ENCODE measurements at regions not wholly inside any gene's neighbourhood (a gene's known extent, or its start where the extent isn't known, plus 50 kb on each side); places are given as distances from the start of the nearest gene placed in this dataset.

- ATAC-seq (ENCODE audit: low FRiP score): no peak
- no peak for DNase-seq (ENCODE audit: low spot score)
- no peak for TF ChIP-seq CTCF (IDR thresholded peaks at IDR 0.05)
Measured at GRCh38 chr14:98682726-98683125, 589.3 kb downstream of the BCL11B start.

GRCh38 chr14:98684468-98684867 is 587.5 kb downstream of the BCL11B start:
- no peak for TF ChIP-seq CTCF (IDR thresholded peaks at IDR 0.05)
- ATAC-seq (ENCODE audit: low FRiP score): no peak
- no peak for DNase-seq (ENCODE audit: low spot score)

GRCh38 chr14:98685725-98686124 is 586.3 kb downstream of the BCL11B start:
- no peak for ATAC-seq (ENCODE audit: low FRiP score)
- TF ChIP-seq CTCF (IDR thresholded peaks at IDR 0.05): no peak
- no peak for DNase-seq (ENCODE audit: low spot score)

- no peak for DNase-seq (ENCODE audit: low spot score)
Measured at GRCh38 chr14:98688446-98688845, 583.6 kb downstream of the BCL11B start.

GRCh38 chr14:98689951-98690350 is 582.0 kb downstream of the BCL11B start:
- no peak for TF ChIP-seq CTCF (IDR thresholded peaks at IDR 0.05)
- DNase-seq (ENCODE audit: low spot score): no peak
- ATAC-seq (ENCODE audit: low FRiP score): no peak

More at GRCh38 chr14:98688446-98688845, 583.6 kb downstream of the BCL11B start:
- no peak for ATAC-seq (ENCODE audit: low FRiP score)
- TF ChIP-seq CTCF (IDR thresholded peaks at IDR 0.05): no peak

GRCh38 chr14:98692832-98693231 is 579.2 kb downstream of the BCL11B start:
- no peak for DNase-seq (ENCODE audit: low spot score)

More at GRCh38 chr14:98692832-98693231, 579.2 kb downstream of the BCL11B start:
- no peak for TF ChIP-seq CTCF (IDR thresholded peaks at IDR 0.05)
- ATAC-seq (ENCODE audit: low FRiP score): no peak

Measured in omental fat pad (tissue), 3 donors.